8988T (cell line): ENCODE measurements at regions not wholly inside any gene's neighbourhood (a gene's known extent, or its start where the extent isn't known, plus 50 kb on each side); places are given as distances from the start of the nearest gene placed in this dataset.
"Not testable (repeated sequence)": the region's sequence is repeated elsewhere in the genome, so short reads cannot be mapped to it uniquely, and the experiment has no call there.

Source experiments
- DNase-seq: peaks from one replicate; pipeline ENCODE4 v3.0.0; 2011

DNA sequence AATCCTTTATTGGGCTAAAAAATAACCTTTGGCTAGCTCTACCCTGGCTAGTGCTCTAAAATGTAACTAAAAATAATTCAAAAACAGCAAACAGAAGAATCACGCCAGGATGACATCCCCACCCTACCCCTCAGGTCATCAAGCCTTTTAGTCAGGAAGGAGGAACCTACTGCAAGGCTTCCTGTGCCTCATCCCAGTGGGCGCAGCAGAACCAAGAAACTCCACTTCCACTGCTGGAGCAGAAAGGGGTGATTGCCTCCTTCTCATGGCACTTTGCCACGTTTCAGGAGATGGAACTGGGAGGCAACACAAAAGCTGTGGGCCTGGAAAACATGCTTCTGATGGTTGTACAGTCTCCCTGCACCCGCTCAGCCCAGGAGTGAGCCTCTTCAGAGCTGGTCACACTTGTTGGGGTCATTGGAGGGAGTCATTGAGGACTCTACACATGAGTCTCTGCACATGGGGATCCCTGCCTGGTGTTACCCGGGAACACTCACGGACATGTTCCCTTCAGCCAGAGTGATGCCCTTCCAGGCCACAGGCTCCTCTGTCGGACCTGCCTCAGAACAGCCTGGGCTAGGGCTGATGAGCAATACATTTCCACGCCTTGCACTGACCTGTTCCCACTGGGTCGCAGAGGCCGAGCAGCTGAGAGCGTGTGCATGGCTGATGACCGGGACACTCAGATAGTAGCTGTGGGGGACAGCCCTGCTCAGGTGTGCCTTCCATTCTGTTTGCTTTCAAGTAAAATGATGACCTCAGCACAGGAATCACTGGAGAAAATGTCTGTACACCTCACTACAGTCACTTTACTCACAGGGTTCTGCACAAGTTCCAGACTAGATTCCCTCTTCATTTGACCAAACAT, 355.3 kb downstream of the FGFR2 start:
- no peak for DNase-seq

DNA sequence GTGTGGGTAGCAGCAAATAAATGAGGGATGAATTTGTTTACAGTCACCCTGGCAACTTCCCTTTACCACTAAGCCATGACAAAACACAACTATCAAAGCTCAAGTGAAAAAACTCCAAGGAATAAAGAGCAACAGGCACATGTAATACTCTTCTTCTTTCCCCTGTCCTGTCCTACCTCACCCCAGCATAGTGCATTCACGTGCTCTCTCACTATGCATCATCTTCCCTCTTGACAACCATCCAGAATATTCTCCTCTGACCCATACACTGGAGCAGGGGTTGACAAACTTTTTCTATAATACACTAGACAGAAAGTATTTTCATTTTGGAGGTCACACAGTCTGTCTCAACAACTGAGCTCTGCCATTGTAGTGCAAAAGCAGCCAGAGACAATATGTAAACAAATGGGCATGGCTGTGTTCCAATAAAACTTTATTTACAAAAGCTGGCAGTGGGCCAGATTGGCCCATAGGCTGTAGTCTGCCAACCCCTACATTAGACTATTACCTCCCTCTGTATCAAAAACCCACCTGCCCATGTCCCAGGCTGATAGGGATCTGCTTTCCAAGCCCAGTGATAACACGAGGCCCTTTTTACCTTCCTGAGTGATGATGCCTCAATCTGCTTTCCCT, 354.5 kb downstream of the FGFR2 start:
- no peak for DNase-seq

DNA sequence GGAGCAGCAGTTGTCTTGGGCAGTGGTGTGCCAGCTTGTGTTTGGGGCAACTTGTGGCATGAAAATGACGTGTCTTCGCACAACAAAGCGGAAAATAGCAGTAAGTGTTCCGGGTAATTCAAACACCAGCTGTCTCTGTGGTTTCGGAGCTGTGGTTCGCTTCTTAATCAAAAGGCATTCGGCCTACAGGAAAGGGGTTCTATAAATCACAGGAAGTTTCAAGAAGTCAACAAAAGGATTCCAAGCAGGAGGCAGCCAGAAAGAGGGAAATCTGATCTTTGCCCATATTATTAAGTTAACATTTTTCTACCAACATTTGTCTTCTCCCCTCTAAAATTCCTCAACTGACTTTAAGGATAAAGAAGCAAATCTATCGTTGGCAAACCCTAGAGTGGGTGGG, 353.4 kb downstream of the FGFR2 start:
- DNase-seq: no peak

DNA sequence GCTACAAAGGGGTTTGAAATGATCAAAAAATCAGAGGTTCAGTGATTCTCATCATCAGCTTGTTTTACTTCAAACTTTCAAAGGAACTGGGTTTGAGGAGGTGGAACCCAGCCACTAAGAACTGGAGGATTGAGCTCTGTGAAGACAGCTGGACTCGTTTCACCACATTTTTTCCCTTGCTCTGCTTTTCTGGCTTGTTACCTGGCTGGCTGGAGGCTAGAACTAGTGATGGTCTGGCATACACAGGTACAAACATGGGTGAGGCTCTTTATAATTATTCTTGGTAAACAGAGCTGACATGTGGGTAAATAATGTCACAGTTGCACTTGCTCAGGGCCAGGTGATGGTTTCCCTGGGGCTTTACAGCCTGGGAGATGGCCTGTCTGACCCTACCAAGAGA, 352.5 kb downstream of the FGFR2 start:
- DNase-seq: no peak

DNA sequence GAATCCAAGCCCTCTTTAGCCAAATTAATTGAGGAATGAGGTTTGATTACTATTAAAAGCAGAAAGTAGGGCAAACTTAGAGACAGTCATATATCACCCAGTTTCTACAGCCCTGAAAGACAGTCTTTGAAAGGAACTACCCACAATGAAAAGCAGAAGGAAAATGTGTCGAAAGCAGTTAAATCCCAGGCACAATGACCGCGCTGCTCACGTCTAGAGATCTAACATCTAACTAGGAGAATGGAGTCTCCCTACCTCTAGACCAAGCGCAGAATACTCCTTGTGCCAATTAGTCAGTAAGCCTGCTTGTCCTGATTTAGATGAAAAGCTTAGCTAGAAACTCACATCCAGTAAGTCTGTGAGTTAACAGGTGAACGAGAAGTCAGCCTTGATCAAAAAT, 350.0 kb downstream of the FGFR2 start:
- DNase-seq: no peak

DNA sequence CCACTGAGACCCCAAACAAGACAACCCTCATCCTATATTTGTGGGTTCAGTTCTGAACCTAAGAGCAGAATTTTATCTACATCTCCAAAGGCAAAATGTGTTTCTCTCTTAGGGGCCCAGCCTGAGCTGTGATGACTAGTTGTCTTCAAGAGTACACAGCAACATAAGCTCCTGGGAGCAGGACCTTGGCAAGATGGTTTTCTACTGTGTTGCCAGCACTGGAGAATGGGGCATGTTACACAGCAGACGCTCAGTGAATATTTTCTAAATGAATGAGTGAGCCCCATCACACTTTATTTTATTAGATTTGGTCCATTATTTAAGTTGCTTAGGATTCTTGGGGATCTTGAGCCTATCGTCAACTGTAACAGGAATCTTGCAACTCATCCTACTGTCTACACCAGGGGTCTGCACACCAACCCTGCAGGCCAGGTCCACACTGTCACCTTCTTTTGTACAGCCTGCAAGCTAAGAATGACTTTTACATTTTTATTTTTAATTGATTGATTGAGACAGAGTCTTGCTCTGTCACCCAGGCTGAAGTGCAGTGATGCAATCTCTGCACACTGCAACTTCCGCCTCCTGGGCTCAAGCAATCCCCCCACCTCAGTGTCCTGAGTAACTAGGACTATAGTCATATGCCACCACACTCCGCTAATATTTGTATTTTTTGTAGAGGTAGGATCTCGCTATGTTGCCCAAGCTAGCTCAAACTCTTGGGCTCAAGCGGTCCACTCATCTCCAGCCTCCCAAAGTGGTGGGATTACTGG, 347.1 kb downstream of the FGFR2 start:
- DNase-seq: no peak

DNA sequence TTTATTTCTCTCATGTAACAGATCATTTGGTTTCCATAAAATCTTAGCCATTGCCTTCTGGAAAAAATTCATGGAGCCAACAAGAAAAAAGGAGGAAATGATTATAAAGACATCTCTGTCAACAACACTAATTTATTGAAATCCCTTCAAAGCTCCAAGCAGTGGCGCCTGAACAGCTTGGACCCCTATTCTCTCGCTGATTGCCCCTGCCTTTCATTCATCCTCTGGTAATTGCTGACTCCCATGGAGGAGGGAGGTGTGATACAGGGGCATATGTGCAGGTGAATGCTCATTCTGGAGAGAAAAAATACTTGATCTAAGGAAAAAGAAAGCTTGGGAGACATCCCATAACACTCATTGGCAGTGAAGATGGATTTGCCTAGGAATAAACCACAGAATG, 345.5 kb downstream of the FGFR2 start:
- DNase-seq: no peak

DNA sequence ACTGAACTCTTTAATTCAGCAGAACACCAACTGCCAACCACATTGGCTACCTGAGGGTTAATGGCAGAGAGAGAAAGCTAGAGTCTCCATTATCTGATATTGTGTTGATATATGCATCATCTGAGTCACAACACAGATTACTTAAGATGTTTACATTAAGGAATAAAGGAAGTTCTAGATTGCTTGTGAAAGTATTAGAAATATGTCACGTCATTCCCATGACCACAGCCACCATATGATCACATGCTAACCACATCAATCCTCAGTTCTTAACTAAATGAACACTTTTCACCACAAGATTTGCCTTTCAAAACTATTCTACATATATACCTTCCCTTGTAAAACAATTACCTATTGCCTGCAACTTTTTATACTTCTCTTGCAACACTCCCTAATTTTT, 337.9 kb downstream of the FGFR2 start:
- no peak for DNase-seq

DNA sequence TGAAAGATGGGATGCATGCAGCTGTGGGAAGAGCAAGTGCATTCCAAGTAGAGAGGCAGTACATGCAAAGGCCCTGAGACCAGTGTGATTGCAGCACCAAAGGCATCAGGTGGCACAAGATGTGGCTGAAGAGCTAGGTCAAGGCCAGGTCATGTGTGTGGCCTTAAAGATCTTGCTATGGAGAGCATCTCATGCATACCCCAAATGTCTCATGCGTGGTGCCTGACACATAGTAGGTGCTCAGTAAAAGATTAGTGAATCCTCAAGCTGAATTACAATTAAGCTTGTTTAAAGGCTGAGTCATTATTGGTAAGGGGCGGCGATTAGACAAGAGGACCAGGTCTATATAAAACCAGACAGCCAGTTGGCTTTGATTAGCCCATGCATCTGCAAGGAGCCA, 336.6 kb downstream of the FGFR2 start:
- DNase-seq: no peak

DNA sequence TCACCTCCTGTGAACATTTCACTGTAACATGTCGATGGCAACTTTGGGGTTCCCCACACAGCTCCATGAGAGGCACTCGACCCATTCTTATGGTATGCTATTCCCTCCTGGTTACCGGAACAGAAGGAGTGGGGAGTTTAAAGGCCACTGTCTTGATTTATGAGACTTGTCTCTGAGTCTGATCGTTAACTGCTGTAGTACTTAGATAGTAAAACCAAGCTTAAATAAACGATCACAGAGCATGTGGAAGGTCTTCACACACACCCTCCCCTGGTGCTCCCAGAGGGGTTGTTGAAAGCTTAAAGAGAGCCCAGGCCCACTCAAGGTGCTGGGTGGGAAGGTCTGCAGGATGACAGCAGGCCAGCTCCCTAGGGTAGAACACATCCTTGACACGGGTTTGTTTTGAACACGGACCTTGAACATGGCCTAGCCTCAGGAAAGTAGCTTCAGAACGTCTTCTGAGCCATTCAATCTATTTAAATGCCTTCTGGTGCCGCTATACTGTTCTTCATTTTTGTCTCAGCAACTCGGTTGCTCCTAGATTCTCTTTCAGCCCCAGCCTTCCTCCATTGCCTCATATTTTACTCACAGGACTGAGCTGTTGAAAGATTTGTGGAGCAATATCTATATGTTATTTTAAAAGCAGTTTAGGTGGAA, 335.3 kb downstream of the FGFR2 start:
- no peak for DNase-seq

DNA sequence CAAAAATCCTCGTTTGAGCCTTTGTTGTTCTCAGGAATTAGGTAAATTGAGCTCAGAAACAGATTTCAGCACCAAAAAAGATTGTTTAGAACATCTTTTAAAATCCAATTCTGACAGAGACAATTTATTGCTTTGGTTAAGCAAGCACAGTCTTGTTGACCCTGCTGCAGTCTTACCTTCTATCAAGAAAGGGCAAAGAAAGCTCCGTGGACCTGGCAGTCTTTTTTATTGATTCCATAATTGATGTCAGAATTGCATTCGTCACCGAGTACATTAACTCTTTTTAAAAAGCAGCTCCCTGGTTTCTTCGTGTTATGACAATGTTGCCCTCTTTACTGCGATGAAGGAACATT, 334.8 kb downstream of the FGFR2 start:
- no peak for DNase-seq

DNA sequence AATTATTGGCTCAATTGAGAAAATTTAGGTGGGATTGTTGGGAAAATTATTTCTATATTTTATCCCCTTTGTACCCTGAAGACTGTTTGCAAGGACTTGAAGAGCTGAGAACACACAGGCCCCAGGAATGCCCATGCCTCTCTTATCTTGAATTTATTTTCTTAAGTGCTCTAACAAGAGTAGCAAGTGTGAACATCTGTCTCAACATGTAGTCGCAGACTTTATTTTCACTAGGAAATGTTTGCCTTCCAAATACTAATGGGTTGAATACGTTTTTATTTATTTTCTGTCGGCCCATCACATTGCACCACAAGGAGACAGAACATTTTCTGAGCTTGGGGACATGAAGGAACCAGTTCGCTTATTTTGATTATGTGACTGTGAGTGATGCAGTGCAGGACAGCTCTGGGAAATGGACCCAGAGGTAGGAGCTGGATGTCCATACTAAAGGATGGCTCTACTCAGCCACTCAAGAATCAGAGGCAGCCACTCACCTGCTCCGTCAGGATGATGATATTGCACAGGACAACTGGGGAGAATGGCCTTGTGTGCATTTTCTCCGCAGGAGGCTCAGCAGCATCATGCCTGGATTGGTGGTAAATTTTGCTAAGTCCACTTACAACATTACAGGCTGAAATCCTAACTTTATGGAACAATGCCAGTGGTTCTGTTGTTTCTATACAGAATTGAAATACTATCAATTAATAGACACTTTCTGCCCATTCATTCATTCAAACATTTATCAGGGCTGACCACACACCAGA, 332.7 kb downstream of the FGFR2 start:
- DNase-seq: no peak

DNA sequence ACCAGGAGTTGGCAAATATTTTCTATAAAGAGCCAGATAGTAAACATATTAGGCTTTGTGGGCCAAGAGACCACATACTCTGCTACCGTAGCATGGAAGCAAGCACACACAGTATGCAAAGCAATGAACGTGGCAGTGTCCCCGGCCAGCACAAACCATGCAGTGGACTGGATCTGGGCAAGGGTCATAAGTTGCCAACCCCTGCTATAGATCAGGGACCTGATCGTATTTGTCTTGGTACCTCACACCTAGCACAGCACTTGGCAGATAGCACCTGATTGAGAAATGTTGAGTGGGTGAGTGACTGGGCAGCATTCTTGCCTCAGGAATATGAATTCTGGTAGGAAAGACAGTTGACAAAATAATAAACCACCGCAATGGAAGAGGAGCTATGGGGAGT, 331.9 kb downstream of the FGFR2 start:
- DNase-seq: no peak

DNA sequence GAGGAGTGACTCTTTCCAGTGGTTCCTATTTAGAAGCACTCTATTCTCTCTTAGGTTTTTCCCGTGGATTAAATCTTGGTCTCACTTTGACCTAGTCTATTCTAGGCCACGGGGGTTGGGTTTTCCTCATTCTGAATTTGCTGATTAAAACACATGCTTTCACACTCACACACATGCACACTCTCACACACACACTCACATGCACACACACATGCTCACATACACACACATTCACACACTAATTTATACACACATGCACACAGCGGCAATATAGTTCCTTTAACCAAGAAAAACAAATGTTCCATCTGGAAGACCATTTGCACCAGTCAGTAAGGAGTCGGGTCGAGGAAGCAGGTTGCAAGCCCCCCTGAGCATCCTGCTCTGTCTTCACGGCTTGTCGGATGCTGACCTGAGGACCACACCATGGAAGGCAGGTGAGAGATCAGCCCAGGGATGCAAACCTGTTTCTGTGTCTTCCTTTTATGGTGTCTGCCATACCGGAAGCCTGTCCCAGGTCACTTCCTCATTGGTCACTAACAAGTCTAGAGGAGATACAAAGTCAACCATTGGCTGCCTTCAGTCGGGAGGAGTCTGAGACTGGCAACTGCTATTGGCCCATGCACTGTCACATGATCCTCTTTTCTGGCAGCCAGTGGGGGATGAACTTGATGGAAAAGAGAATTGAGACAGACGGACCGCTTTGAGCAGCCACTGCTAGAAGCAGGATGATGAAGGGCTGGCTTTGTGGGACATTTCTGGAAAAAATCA, 330.8 kb downstream of the FGFR2 start:
- no peak for DNase-seq

DNA sequence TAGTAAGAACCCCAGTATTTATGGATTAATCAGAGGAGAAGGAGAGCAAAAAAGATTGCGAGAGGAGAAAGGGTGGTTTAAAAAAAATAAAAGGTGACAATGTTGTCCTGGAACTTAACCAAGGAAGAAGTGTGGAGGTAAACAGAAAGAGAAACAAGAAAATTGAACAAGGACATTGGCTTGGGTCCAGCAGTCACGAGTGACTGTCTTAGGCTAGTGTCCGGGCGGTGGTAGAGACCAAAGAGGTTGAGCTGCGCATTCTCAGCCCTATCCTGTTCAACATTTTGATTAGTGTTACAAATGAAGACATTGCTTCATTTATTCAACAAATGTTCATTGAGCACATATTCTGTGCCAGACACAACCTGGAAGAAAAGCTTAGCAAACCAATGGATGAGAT, 329.9 kb downstream of the FGFR2 start:
- no peak for DNase-seq

DNA sequence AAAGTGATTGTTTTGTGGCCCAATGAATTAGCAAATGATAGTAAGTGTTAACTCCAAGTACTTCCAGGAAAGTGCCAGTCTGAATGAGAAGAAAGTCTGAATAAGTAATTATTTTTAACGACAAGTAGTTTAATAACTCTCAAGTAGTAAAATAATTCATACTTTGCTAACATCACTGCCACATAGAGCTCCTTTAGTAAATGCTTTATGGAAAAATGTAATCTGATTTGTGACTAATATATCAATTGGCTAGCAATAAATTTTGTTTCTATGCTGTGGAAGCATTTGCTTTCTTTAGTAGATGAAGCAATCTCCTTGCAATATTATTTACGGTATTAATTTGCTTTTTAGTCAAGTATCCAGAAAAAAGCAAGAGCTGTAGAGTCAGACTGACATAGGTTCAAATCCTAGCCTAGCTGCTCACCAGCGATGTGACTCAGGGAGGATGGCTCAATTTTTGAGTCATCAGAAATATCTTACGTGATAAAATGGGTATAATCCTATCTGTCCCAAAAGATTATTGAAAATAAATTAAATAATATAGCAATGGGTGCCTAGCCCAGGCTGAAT, 329.3 kb downstream of the FGFR2 start:
- no peak for DNase-seq

DNA sequence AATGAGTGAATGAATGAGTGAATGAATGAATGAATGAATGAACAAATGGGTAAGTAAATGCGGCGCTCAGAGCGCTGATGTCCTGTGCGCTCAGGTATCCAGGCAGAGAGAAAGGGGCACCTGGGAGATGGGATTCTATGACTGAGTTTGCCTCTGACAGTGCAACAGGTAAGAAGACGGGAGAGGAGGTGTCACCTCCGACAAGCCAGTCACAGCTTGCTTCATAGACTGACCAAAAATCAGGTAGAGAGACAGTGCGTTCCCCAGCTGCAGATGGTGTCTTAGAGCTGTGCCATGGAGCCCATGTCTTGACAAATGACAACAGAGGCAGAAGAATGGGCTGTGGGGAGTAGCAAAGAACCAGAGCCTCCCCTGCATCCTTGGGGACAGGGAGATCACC, 327.3 kb downstream of the FGFR2 start:
- no peak for DNase-seq

DNA sequence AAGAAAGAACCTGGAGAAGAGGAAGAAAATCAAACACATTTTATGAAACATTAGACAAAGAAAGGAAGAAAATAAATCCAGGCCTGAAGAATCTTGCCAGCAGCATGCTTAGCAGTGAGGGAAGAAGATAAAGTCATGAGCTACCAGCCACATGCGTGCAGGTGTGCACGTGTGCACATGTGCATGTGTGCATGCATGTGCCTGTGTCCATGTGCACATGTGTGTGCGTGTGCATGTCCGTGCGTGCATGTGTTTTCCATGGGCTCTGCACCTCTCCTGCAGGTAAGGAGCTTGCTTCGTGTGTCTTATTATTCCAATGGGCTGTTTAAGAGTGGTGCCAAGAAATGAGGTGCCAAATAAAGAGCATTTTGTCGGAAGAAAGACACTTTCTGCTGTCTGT, 322.2 kb downstream of the FGFR2 start:
- no peak for DNase-seq

DNA sequence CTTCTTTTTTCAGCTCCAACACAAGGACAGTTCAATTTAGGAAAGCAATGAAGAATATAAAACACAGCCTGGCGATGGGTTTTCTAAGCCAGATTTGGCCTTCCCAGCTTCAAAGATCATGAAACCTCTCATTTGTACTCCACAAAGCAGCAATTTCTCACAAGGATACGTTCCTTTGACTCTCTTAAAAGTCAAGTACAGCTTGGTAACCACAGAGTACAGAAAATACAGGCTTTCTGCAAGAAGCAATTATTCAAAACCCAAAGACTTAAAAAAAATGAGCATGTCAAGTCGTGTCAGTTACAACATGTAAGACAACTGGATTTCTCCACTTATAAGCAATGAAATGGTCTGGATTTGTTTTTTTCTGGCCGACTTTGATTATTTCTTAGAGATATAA, 321.4 kb downstream of the FGFR2 start:
- DNase-seq: no peak

DNA sequence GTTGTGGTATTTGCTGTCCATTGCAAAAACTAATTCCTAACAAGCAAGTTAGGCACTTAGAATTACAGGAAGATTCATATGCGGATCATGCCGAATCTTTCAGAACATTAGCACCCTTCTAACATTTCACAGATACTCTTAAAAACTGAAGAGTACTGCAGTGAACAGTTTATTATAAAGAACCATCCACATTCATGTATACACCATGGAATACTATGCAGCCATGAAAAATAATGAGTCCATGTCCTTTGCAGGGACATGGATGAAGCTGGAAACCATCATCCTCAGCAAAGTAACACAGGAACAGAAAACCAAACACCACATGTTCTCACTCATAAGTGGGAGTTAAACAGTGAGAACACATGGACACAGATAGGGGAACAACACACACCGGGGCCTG, 319.9 kb downstream of the FGFR2 start:
- DNase-seq: not testable (repeated sequence)

DNA sequence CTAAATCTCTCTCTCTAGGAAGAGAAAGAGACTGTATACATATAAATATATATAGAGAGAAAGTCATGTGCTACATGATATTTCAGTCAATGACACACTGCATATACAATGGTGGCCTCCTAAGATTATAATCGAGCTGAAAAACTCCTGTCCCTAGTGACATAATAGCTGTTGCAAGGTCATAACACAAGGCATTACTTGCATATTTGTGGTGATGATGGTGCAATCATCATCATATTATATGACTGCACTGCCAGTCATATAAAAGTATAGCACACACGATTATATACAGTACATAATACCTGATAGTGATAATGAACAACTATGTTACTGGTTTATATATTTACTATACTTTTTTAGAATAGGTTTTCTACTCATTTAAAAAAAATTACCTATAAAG, 316.7 kb downstream of the FGFR2 start:
- no peak for DNase-seq

DNA sequence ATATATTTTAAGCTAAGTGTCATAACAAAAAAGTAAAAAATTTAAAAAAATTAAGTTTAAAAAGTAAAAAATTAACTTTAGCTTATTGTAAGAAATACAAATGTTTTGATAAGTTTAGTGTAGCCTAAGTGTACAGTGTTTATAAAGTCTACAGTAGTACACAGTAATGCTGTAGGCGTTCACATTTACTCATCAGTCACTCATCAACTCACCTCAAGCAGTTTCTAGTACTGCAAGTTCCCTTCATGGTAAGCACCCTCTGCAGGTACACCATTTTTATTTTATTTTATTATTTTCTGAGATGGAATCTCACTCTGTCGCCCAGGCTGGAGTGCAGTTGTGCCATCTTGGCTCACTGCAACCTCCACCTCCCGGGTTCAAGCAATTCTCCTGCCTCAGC, 316.0 kb downstream of the FGFR2 start:
- DNase-seq: no peak
